ENCODE measurements at regions not wholly inside any gene's neighbourhood (a gene's known extent, or its start where the extent isn't known, plus 50 kb on each side); places are given as distances from the start of the nearest gene placed in this dataset.

DNA sequence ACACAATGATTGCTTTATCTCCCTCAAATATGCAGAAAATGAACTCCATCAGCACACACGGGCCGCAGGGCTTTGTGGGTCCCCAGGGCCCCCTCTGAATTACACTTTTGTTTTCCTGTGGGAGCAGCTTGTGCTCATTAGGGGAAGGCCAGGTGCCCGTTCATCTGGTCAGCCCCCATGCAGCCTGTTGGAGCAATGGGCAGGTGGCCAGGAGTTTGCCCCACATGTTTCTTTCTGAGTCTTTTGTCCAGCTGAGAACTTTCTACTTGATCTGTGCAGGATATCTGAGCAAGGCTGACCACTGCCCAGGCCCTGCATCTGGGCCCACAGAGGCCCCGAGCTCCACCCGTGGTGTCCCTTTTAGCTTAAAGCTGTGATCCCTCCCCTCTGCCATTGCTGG, 105.3 kb upstream of the FAM20C start:
- Histone ChIP-seq H4K20me1 (ENCODE audit: insufficient read depth, low read length) (no peaks in the 10 kb centered on the region; the same call in 1 of the 2 replicates), H3K4me2 (ENCODE audit: insufficient read depth, low read length) (no peak overlapping the region), H3K36me3 (ENCODE audit: insufficient read depth, low read length) (no peaks in the 10 kb centered on the region), H2AFZ (ENCODE audit: low read depth, low read length) (no peak overlapping the region), H3K27ac (ENCODE audit: low read length) (no peak overlapping the region), H3K27me3 (ENCODE audit: insufficient read depth, low read length, poor library complexity) (peaks cover 10% of the 10 kb centered on the region), H3K9me3 (ENCODE audit: insufficient read depth, low read length, severe bottlenecking) (no peaks in the 10 kb centered on the region), H3K9ac (ENCODE audit: low read depth, low read length) (no peak overlapping the region), H3K4me3 (ENCODE audit: low read depth in 1 of 2, low read length in 2 of 2) (no peak overlapping the region), H3K79me2 (ENCODE audit: insufficient read depth, low read length) (no peaks in the 10 kb centered on the region), H3K4me1 (ENCODE audit: insufficient read depth, low read length) (no peaks in the 10 kb centered on the region)
- no peak for DNase-seq
- no peak for ATAC-seq (ENCODE audit: insufficient read depth, low read depth)
- TF ChIP-seq, protein P1, sequence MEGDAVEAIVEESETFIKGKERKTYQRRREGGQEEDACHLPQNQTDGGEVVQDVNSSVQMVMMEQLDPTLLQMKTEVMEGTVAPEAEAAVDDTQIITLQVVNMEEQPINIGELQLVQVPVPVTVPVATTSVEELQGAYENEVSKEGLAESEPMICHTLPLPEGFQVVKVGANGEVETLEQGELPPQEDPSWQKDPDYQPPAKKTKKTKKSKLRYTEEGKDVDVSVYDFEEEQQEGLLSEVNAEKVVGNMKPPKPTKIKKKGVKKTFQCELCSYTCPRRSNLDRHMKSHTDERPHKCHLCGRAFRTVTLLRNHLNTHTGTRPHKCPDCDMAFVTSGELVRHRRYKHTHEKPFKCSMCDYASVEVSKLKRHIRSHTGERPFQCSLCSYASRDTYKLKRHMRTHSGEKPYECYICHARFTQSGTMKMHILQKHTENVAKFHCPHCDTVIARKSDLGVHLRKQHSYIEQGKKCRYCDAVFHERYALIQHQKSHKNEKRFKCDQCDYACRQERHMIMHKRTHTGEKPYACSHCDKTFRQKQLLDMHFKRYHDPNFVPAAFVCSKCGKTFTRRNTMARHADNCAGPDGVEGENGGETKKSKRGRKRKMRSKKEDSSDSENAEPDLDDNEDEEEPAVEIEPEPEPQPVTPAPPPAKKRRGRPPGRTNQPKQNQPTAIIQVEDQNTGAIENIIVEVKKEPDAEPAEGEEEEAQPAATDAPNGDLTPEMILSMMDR (IDR thresholded peaks at IDR 0.05; ENCODE audit: borderline replicate concordance, extremely low read depth, low read length, poor library complexity, severe bottlenecking), result no peak
- TF ChIP-seq EZH2 (IDR thresholded peaks at IDR 0.05; ENCODE audit: borderline replicate concordance, low read depth, low read length, severe bottlenecking), result no peak

DNA sequence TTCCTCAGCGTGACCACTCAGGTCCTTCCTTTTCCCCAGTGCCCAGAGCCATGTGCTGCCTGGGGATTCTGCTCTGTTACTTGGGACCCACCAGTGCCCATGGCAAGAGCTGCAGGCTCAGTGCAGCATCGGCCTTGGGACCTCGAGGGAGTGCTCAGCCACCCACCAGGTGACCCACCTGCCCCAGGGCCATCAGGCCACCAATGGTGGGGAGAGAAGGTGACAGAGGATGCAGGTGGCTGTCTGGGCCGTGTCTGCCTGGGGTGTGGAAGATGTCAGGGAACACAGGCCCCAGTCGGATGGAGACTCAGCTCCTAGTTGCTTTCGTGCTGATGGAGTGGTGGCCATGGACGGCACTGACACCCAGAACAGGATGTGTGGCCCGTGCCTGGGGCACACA, 104.7 kb upstream of the FAM20C start:
- Histone ChIP-seq H3K27me3 (ENCODE audit: insufficient read depth, low read length, poor library complexity) (peaks cover 10% of the 10 kb centered on the region), H3K27ac (ENCODE audit: low read length) (no peak overlapping the region), H3K9me3 (ENCODE audit: insufficient read depth, low read length, severe bottlenecking) (no peaks in the 10 kb centered on the region), H3K4me3 (ENCODE audit: low read depth in 1 of 2, low read length in 2 of 2) (no peak overlapping the region), H3K36me3 (ENCODE audit: insufficient read depth, low read length) (no peaks in the 10 kb centered on the region), H3K4me1 (ENCODE audit: insufficient read depth, low read length) (no peaks in the 10 kb centered on the region), H3K4me2 (ENCODE audit: insufficient read depth, low read length) (no peak overlapping the region), H3K79me2 (ENCODE audit: insufficient read depth, low read length) (no peaks in the 10 kb centered on the region), H3K9ac (ENCODE audit: low read depth, low read length) (no peak overlapping the region), H2AFZ (ENCODE audit: low read depth, low read length) (no peak overlapping the region), H4K20me1 (ENCODE audit: insufficient read depth, low read length) (no peaks in the 10 kb centered on the region; the same call in 1 of the 2 replicates)
- TF ChIP-seq, protein P1 (IDR thresholded peaks at IDR 0.05; ENCODE audit: borderline replicate concordance, extremely low read depth, low read length, poor library complexity, severe bottlenecking), result no peak
- no peak for TF ChIP-seq EZH2 (IDR thresholded peaks at IDR 0.05; ENCODE audit: borderline replicate concordance, low read depth, low read length, severe bottlenecking)
- ATAC-seq (ENCODE audit: insufficient read depth, low read depth), result no peak
- DNase-seq, result no peak

DNA sequence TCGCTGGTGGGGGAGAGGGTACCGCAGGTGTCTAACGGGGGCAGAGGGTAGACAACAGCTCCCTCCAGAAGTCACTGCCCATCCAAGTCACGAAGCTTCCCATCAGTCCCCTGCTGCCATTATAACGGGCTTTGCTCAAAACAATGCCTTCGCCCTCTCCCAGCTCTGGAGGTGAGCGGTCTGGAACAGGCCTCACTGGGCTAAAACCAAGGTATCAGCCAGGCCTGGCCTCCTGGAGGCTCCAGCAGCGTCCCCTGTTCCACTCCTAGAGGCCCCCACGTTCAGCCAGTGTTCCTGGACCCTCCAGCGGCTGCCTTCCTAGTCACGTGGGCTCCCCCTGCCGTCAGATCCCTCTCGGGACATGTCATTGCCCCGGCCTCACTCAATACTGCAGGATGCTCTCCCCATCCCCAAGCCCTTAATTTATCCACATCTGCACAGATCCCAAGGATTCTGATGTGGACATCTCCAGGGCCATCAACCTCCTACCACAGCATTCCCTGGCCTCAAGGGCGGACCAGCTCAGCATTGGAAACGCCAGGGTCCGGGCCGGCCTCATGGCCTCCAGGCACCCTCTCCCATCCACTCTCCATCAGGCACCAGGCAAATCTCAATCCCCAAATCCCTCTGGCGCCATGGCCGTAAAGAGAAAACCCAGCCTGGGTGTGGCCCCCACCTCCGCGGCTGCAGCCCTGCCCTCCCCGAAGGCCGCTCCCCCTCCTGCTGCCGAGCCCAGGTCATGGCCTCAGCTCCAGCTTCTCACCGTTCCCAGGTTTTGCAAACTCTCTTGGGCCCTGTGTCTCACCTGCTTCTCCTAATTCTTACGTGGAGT, 104.1 kb upstream of the FAM20C start:
- no peak for TF ChIP-seq EZH2 (IDR thresholded peaks at IDR 0.05; ENCODE audit: borderline replicate concordance, low read depth, low read length, severe bottlenecking)
- TF ChIP-seq, protein P1 (IDR thresholded peaks at IDR 0.05; ENCODE audit: borderline replicate concordance, extremely low read depth, low read length, poor library complexity, severe bottlenecking), result peak; percentile 36
- H3K36me3 ChIP-seq (ENCODE audit: insufficient read depth, low read length), result no peaks in the 10 kb centered on the region
- H3K27me3 ChIP-seq (ENCODE audit: insufficient read depth, low read length, poor library complexity), result peaks cover 10% of the 10 kb centered on the region
- H3K4me2 ChIP-seq (ENCODE audit: insufficient read depth, low read length), result no peak overlapping the region
- no peaks in the 10 kb centered on the region; the same call in 1 of the 2 replicates for H4K20me1 ChIP-seq (ENCODE audit: insufficient read depth, low read length)
- H3K4me1 ChIP-seq (ENCODE audit: insufficient read depth, low read length), result no peaks in the 10 kb centered on the region
- ATAC-seq (ENCODE audit: insufficient read depth, low read depth) (no peak), DNase-seq (no peak)
- no peak overlapping the region for H3K9ac ChIP-seq (ENCODE audit: low read depth, low read length)
- no peak overlapping the region for H2AFZ ChIP-seq (ENCODE audit: low read depth, low read length)
- H3K4me3 ChIP-seq (ENCODE audit: low read depth in 1 of 2, low read length in 2 of 2), result no peak overlapping the region
- H3K27ac ChIP-seq (ENCODE audit: low read length), result no peak overlapping the region
- no peaks in the 10 kb centered on the region for H3K79me2 ChIP-seq (ENCODE audit: insufficient read depth, low read length)
- H3K9me3 ChIP-seq (ENCODE audit: insufficient read depth, low read length, severe bottlenecking), result no peaks in the 10 kb centered on the region
